ENCODE measurements at regions not wholly inside any gene's neighbourhood (a gene's known extent, or its start where the extent isn't known, plus 50 kb on each side); places are given as distances from the start of the nearest gene placed in this dataset.
"Not testable (repeated sequence)": the region's sequence is repeated elsewhere in the genome, so short reads cannot be mapped to it uniquely, and the experiment has no call there.

GRCh38 chr20:40634891-40635290 lies 54.1 kb downstream of the MAFB start:
- no peak for DNase-seq (ENCODE audit: low spot score)
- ATAC-seq = no peak
- intact Hi-C loops (cut with DNase I) = no loop called here

GRCh38 chr20:40633123-40633850 lies 55.7 kb downstream of the MAFB start:
- intact Hi-C loops (cut with DNase I) = no loop called here
- ATAC-seq (no peak), DNase-seq (ENCODE audit: low spot score) (no peak)

DNA sequence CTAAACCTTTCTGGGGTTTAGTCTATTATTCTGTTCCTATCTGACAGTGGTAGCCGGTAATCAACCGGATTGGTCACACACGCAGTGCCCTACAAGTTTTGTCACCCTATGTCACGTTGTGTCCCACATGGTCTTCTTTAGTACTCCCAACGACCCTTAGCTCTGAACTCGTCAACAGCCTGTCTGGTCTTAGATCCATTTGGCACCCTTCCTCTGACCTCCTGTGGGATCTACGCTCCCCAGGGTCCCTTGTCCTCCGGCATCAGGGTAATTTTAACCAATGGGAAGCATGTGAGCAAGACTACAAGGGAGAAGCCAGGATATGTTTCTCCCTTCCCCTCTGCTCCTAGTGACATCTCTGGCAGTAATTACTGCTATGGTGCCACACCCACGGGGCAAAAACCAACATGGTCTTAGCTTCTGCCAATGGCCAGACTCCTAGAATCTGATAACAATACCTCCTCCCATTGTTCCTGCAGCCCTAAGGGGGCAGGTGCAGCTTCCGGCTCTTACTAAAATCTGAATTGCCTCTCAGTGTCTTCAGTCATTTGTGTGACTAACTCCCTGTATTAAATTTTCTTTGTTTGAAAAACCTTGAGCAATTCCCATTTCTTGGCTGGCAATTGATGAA lies 56.6 kb downstream of the MAFB start:
- DNase-seq (ENCODE audit: low spot score) (no peak), ATAC-seq (no peak)
- intact Hi-C loops (cut with DNase I) = no loop called here

GRCh38 chr20:40631119-40631631 lies 57.9 kb downstream of the MAFB start:
- DNase-seq (ENCODE audit: low spot score) (no peak), ATAC-seq (no peak)
- intact Hi-C loops (cut with DNase I) = no loop called here

DNA sequence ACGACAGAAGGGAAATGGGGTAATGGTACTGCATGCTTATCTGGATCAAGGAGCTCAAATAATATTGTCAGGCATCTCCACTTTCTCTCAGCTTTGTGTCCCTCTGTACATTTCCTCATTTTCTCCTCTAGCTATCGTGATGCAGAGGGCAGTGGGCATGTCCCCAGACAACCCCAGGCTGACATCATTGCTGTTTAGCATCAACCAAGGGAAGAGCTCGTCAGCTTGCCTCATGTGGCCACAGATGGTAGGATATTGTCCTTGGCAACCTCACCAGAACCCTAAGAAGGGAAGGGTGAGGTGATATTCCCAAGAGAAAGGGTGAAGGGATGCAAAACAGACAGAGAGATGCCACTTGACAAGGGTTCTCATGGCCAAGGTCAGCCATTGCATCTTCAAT lies 58.3 kb downstream of the MAFB start:
- ATAC-seq (no peak), DNase-seq (ENCODE audit: low spot score) (no peak)
- intact Hi-C loops (cut with DNase I) = no loop called here

DNA sequence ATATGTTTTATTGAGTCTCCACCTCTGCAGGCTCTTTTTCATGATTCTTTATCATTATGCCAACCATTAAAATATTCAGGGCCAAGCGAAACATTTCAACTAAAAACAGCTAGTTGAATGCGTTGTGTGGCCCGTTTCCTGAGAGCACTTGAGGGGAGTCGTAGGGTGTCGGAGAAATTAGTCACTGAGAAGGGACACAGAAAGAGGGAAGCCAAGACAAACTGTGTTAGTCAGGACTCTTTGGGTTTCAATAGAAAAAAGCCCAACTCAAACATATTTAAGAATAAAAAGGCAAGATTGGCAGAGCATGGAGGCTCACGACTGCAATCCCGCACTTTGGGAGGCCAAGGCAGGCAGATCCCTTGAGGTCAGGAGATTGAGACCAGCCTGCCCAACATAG lies 58.9 kb downstream of the MAFB start:
- DNase-seq (ENCODE audit: low spot score) (no peak), ATAC-seq (no peak)
- intact Hi-C loops (cut with DNase I) = no loop called here

DNA sequence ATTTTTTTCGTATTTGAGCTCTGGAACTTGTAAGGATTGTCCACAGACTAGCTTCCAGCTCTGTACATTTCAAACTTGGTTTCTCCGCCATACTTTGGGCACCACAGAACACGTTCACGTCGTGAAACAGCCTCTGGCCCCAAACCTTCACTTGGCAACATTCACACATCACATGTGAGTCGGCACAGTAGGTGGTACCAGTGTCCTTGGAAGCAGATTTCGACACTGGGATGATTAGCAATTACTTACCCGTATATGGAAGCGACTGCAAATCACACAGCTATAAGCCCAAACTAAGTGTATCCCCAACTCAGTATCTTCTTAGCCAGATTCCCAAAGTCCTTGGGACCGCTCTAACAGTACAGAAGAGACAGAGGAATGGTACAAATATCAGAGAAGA lies 60.2 kb downstream of the MAFB start:
- DNase-seq (ENCODE audit: low spot score) = no peak
- intact Hi-C loops (cut with DNase I) = no loop called here
- ATAC-seq = no peak

GRCh38 chr20:40619053-40619452 lies 70.0 kb downstream of the MAFB start:
- ATAC-seq; intact Hi-C loops (cut with DNase I); DNase-seq (ENCODE audit: low spot score): not testable (repeated sequence)

DNA sequence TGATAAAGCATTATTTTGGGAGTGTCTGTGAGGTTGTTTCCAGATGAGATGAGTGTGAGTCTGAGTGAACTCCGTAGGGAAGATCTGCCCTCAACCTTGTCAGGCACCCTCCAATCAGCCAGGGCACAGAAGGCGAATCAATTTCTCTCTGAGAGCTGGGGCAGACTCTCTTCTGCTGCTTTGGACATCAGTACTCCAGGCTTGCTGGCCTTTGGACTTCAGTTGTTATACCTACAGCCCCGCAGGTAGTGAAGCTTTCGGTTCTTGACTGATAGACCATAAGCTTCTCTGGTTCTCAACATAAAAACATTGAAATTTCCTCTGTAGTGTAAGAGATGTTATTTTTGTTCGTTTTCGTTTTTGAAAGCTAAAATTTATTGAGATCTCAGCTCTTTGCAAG lies 71.4 kb downstream of the MAFB start:
- ATAC-seq (no peak), DNase-seq (ENCODE audit: low spot score) (no peak)
- intact Hi-C loops (cut with DNase I) = no loop called here

GRCh38 chr20:40612837-40613236 lies 76.2 kb downstream of the MAFB start:
- intact Hi-C loops (cut with DNase I) = no loop called here

GRCh38 chr20:40612247-40612646 lies 76.8 kb downstream of the MAFB start:
- intact Hi-C loops (cut with DNase I) = no loop called here
- no peak for DNase-seq (ENCODE audit: low spot score)
- ATAC-seq = no peak

More at GRCh38 chr20:40612837-40613236, 76.2 kb downstream of the MAFB start:
- ATAC-seq = no peak
- no peak for DNase-seq (ENCODE audit: low spot score)

DNA sequence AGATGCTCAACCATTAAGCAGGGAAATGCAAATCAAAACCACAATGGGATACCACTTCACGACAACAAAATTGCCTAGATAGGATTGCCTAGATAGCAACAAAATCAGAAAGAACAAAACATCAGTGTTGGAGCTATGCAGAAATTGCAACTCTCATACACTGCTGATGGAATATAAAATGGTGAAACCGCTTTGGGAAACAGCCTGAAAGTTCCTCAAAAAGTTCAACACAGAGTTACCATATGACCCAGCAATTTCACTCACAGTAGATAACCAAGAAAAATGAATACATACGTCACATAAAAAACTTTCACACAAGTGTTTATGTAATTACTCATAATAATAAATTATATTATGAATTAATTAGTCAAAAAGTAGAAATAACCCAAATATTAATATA lies 78.3 kb downstream of the MAFB start:
- ATAC-seq (no peak), DNase-seq (ENCODE audit: low spot score) (no peak)
- intact Hi-C loops (cut with DNase I) = no loop called here

DNA sequence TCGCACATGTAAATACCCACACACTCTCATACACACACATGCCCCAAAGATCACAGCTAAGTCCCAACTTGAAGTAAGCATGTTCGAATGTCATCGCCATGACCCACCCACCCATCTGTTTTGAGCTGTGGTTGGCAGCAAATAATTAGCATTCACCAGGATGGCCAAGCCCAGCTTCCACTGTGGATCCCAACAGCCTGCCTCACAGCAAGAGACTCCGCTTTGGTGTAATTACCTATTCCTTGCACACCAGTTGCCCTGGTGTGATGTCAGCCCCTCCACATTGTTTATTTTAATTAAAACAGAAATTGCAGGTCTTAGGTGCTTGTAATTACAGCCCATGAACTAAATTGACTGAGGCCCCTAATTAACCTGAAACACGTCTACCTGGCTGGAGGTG lies 81.1 kb downstream of the MAFB start:
- intact Hi-C loops (cut with DNase I) = no loop called here
- ATAC-seq (no peak), DNase-seq (ENCODE audit: low spot score) (no peak)

DNA sequence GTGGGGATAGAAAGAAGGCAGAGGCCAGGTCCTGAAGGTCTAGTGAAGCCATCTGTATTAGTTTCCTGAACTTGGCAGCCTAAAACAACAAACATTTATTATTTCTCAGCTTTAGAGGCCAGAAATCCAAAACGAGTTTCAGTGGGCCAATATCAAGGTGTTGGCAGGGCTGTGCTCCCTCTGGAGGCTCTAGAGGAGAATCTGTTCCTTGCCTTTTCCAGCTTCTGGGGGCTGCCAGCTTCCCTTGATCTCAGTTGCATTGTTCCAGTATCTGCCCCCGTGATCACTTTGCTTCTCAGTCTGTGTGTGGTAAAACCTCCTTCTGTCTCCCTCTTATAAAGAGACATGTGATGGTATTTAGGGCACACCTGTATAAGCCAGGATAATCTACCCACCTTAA lies 82.4 kb downstream of the MAFB start:
- DNase-seq (ENCODE audit: low spot score) (no peak), ATAC-seq (no peak)
- intact Hi-C loops (cut with DNase I) = no loop called here

DNA sequence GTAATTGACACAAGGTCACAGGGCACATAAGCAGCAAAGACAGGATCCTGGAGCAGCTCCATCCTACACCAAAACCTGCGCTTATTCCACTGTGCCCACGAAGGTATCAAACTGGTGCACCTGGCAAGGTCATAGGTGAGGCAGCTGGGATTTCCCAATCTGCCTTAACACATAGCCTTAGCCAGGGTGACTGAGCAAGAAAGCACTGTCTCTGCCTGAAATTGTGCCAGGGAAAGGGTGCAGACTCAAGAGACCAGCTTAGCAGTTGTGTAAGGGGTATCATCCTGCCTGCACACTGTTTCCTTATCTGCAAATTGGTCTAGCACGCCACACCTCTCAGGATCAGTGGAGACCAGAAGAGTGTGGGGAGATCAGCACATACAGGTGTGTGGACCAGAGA lies 82.8 kb downstream of the MAFB start:
- ATAC-seq (no peak), DNase-seq (ENCODE audit: low spot score) (no peak)
- intact Hi-C loops (cut with DNase I) = no loop called here

- intact Hi-C loops (cut with DNase I) = no loop called here
- DNase-seq (ENCODE audit: low spot score) (no peak), ATAC-seq (no peak)
Observed at GRCh38 chr20:40604416-40604815, 84.6 kb downstream of the MAFB start.

GRCh38 chr20:40603057-40603651 lies 85.9 kb downstream of the MAFB start:
- intact Hi-C loops (cut with DNase I) = no loop called here
- DNase-seq (ENCODE audit: low spot score) (no peak), ATAC-seq (no peak)

- DNase-seq (ENCODE audit: low spot score) (no peak), ATAC-seq (no peak)
- intact Hi-C loops (cut with DNase I) = no loop called here
Observed at GRCh38 chr20:40602381-40602780, 86.7 kb downstream of the MAFB start.

GRCh38 chr20:40600441-40601219 lies 88.4 kb downstream of the MAFB start:
- DNase-seq (ENCODE audit: low spot score) (no peak), ATAC-seq (no peak)
- intact Hi-C loops (cut with DNase I) = no loop called here

DNA sequence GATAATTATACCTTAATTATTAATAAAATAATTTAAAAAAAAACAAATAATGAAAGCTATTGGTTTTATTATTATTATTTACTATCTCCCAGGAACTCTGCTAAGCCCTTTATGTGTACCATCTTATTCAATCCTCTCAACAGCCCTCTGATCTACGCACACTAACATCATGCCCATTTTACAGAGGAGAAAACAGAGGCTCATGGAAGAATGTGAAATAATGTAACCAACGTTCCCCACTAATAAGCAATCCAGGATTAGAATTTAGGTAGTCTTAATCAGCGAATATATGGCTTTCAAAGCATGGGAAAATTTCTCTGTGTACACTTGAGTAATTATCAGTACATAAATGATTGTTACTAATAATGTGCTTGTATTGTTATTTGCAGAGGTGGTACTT lies 89.0 kb downstream of the MAFB start:
- intact Hi-C loops (cut with DNase I) = no loop called here
- DNase-seq (ENCODE audit: low spot score) (no peak), ATAC-seq (no peak)

Measured in sciatic nerve (tissue), 2 donors.